H1 (cell line): ENCODE measurements at regions not wholly inside any gene's neighbourhood (a gene's known extent, or its start where the extent isn't known, plus 50 kb on each side); places are given as distances from the start of the nearest gene placed in this dataset.

Experiments used
- CEBPB ChIP-seq: IDR thresholded peaks from 2 replicates; pipeline ENCODE4 v1.6.1; 2012; ENCODE audit warnings: low read depth, low read length
- RAD21 ChIP-seq, 2 experiments: IDR thresholded peaks in 1 of 2; conservative IDR thresholded peaks in 1 of 2; 2 replicates each; pipeline ENCODE4 v1.6.1; 2011; ENCODE audit warnings: low read depth in 2 of 2, low read length in 2 of 2, improper control_type of control experiment in 1 of 2, inconsistent platforms in 1 of 2, mild to moderate bottlenecking in 1 of 2, moderate library complexity in 1 of 2
- YY1 ChIP-seq: IDR thresholded peaks from 2 replicates; pipeline ENCODE4 v1.6.1; 2011; ENCODE audit warnings: low read depth, mild to moderate bottlenecking, low read length
- TF ChIP-seq, protein P1 (sequence below): fragments of 300-600 bp; sonication (generic); IDR thresholded peaks from 2 replicates; pipeline ENCODE4 v1.7.1; 2012; ENCODE audit warnings: low read length, moderate library complexity, mild to moderate bottlenecking, inconsistent platforms; ENCODE audit not compliant: insufficient replicate concordance

DNA sequence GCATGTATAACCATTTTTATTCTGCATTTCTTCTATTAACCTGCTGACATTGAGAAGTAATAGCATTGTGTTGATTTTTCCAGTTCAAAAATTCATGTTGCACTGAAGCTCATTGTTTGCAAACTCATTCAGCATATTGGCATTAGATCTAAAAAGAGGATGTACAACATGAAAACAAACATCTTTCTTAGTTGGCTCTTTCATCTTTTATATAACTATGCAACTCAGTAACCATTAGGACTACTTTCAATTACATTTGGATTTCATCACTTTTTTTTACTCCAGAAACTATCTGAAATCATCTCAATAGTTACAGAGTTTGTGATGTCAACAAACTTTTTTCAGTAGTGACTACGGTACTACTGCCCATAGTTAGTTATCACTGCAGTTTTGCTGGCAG, 346.0 kb upstream of the EPHA5 start (continued):
- TF ChIP-seq RAD21 (IDR thresholded peaks at IDR 0.05 in 1 of 2, conservative IDR thresholded peaks at IDR 0.05 in 1 of 2; ENCODE audit: low read depth in 2 of 2, low read length in 2 of 2) (no peak), CEBPB (no peak), YY1 (no peak)
- TF ChIP-seq, protein P1, sequence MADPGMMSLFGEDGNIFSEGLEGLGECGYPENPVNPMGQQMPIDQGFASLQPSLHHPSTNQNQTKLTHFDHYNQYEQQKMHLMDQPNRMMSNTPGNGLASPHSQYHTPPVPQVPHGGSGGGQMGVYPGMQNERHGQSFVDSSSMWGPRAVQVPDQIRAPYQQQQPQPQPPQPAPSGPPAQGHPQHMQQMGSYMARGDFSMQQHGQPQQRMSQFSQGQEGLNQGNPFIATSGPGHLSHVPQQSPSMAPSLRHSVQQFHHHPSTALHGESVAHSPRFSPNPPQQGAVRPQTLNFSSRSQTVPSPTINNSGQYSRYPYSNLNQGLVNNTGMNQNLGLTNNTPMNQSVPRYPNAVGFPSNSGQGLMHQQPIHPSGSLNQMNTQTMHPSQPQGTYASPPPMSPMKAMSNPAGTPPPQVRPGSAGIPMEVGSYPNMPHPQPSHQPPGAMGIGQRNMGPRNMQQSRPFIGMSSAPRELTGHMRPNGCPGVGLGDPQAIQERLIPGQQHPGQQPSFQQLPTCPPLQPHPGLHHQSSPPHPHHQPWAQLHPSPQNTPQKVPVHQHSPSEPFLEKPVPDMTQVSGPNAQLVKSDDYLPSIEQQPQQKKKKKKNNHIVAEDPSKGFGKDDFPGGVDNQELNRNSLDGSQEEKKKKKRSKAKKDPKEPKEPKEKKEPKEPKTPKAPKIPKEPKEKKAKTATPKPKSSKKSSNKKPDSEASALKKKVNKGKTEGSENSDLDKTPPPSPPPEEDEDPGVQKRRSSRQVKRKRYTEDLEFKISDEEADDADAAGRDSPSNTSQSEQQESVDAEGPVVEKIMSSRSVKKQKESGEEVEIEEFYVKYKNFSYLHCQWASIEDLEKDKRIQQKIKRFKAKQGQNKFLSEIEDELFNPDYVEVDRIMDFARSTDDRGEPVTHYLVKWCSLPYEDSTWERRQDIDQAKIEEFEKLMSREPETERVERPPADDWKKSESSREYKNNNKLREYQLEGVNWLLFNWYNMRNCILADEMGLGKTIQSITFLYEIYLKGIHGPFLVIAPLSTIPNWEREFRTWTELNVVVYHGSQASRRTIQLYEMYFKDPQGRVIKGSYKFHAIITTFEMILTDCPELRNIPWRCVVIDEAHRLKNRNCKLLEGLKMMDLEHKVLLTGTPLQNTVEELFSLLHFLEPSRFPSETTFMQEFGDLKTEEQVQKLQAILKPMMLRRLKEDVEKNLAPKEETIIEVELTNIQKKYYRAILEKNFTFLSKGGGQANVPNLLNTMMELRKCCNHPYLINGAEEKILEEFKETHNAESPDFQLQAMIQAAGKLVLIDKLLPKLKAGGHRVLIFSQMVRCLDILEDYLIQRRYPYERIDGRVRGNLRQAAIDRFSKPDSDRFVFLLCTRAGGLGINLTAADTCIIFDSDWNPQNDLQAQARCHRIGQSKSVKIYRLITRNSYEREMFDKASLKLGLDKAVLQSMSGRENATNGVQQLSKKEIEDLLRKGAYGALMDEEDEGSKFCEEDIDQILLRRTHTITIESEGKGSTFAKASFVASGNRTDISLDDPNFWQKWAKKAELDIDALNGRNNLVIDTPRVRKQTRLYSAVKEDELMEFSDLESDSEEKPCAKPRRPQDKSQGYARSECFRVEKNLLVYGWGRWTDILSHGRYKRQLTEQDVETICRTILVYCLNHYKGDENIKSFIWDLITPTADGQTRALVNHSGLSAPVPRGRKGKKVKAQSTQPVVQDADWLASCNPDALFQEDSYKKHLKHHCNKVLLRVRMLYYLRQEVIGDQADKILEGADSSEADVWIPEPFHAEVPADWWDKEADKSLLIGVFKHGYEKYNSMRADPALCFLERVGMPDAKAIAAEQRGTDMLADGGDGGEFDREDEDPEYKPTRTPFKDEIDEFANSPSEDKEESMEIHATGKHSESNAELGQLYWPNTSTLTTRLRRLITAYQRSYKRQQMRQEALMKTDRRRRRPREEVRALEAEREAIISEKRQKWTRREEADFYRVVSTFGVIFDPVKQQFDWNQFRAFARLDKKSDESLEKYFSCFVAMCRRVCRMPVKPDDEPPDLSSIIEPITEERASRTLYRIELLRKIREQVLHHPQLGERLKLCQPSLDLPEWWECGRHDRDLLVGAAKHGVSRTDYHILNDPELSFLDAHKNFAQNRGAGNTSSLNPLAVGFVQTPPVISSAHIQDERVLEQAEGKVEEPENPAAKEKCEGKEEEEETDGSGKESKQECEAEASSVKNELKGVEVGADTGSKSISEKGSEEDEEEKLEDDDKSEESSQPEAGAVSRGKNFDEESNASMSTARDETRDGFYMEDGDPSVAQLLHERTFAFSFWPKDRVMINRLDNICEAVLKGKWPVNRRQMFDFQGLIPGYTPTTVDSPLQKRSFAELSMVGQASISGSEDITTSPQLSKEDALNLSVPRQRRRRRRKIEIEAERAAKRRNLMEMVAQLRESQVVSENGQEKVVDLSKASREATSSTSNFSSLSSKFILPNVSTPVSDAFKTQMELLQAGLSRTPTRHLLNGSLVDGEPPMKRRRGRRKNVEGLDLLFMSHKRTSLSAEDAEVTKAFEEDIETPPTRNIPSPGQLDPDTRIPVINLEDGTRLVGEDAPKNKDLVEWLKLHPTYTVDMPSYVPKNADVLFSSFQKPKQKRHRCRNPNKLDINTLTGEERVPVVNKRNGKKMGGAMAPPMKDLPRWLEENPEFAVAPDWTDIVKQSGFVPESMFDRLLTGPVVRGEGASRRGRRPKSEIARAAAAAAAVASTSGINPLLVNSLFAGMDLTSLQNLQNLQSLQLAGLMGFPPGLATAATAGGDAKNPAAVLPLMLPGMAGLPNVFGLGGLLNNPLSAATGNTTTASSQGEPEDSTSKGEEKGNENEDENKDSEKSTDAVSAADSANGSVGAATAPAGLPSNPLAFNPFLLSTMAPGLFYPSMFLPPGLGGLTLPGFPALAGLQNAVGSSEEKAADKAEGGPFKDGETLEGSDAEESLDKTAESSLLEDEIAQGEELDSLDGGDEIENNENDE = no peak
